ENCODE measurements at regions not wholly inside any gene's neighbourhood (a gene's known extent, or its start where the extent isn't known, plus 50 kb on each side); places are given as distances from the start of the nearest gene placed in this dataset.

GRCh38 chr1:30283199-30283962, 440.0 kb downstream of the MATN1 start:
- DNase-seq (ENCODE audit: extremely low read depth in 1 of 2, low read depth in 1 of 2) = no peak

DNA sequence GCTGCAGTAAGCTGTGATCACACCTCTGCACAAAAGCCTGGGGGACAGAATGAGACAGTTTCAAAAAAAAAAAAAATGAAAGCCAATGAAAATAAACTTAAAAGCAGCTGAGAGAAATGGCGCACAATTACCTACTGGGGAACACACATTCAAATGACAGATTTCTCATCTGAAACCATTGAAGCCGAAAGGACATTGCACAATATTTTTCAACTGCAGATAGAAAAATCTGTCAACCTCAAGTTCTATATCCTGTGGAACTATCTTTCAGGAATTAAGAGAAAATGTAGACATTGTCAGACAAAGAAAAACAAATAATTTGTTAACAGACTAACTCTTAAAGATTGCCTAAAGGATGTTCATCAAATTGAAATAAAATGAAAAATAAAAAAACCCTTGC, 442.8 kb downstream of the MATN1 start:
- DNase-seq (ENCODE audit: extremely low read depth in 1 of 2, low read depth in 1 of 2) = no peak

DNA sequence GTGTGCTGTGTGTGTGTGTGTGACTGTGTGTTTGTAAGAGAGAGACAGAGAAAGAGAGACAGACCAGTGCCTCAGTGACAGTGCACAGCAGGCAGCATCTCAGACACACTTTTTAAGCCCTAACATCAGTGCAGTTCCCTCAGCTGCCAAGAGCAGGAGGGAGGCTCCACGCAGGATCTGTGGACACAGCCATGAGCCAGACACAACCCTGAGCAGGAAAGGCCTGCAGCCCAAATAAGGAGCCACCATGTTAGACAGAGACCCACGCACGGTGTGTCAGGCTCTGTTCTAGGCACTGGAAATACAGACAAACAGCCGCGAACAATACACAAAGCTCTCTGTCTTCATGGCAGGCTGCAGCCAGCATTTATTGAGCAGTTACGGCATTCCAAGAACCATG, 445.5 kb downstream of the MATN1 start:
- DNase-seq (ENCODE audit: extremely low read depth in 1 of 2, low read depth in 1 of 2) = no peak

- no peak for DNase-seq (ENCODE audit: extremely low read depth in 1 of 2, low read depth in 1 of 2)
These were observed 446.0 kb downstream of the MATN1 start for GRCh38 chr1:30277415-30277814.

DNA sequence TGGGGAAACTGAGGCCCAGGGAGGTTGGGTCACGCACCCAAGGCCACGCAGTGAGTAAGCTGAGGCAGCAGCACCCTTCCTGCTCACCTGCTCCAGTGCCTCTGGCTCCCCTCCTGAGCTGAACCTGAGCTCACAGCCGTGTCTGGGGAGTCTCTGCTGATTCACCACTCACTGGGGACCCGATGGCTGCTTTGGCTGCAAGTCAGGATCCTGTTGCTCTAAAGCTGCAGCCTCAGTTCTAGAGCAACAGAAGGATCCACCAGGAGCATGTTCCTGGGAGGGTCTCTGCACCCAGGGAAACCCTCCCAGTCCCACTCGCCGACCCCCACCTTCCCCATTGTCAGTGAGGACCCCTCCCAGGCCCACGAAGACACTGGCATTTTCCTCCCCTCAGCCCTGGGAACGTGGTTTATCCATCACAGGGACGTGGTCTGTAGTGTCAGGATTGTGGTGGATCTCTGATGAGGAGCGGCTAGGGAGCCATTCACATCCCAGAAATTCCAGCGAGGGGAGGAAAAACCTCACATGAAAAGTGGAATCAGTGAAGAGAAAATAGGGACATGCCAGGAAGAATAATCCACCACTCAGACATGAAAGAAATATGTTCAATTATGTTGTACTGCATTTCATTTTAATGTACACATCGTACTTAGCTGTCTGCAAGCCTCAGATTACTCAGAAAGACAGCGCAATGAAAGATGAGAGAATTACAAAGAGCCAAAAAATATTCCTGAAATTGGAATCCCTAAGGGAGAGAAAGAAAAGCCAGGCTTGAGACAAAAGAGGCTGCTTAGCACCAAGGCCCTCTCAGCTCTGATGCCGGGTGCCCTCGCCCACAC, 447.2 kb downstream of the MATN1 start:
- no peak for DNase-seq (ENCODE audit: extremely low read depth in 1 of 2, low read depth in 1 of 2)

DNA sequence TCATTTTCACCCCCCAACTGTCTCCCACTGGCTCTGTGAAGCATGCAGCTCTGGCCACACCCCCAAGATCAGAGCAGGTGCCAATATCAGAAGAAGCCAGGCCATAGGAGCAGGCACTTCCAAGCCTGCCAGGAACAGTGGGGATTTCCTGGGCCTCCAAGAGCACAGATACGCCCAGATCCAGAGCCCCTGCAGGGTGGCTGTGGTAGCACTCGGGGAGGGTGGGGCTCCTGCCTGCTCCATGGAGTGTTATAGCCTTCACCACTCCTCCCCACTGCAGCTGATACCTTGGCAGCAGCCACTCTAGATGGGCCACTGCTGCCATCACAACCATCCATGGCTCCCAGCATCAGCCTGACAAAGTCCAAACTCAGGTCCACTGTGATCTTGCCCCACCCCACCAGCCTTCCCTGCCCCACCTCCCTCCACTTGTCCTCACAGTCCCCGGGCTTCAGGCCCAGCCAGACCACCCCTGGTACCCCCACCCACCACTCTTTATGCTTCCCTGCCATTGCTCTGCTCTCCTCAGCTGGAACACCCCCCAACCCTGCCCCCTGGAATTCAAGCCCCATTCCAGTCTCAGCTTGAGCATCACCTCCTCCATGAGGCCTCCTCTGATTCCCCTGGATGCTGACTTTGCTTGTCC, 448.3 kb downstream of the MATN1 start:
- DNase-seq (ENCODE audit: extremely low read depth in 1 of 2, low read depth in 1 of 2) = no peak

GRCh38 chr1:30274173-30274970, 449.0 kb downstream of the MATN1 start:
- no peak for DNase-seq (ENCODE audit: extremely low read depth in 1 of 2, low read depth in 1 of 2)

DNA sequence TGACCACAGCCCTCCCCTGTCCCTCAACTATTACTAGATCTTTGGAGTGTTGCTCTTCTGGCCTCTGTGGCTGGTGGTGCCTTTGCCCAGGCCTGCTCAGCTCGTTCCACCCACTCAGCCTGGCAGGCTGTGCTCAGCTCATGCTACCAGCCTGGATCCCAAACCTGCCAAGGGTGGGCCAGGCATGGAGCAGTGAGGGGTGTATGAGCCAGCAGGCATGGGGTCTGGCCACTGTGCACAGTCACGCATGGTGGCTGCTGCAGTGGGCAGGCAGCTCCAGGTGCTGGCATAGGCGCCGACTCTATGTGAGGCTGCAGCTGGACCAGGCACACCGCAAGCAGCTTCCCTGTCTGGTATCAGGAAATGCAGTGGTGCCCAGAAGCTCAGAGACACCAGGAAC, 449.9 kb downstream of the MATN1 start:
- no peak for DNase-seq (ENCODE audit: extremely low read depth in 1 of 2, low read depth in 1 of 2)

GRCh38 chr1:30273021-30273325, 450.4 kb downstream of the MATN1 start:
- no peak for DNase-seq (ENCODE audit: extremely low read depth in 1 of 2, low read depth in 1 of 2)

DNA sequence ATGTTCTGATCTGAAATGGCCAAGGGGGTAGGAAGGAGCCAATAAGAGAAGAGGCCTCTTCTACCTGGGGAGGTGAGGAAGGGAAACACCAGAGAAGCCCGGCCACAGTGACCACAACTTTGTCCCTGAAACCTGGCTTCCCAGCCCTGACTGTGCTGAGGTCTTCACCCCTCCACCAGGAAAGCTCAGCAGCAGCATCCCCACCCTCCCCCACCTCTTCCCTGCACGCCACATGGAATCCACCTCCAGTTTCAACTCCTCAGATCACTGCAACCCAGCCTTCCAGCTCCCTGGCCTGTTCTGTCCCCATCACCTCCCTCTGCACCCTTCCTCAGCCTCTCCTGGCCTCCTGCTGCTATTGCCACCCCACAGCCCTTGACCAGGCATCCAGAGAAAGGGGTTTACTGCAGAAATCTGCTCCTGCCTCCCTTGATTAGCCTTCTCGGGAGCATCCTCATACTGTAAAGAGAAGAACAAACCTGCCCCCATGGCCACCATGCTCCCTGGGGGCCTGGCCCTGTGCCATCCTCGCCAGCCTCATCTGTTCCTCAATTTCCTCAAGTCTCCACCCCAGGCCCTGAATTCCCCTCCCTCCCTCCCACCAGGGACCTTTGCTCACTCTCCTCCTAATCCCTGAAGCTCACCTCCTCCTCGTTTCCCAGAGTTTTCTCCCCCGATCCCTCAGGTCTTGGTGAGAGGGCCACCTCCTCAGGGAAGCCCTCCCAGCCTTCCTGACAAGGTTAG, 450.9 kb downstream of the MATN1 start:
- DNase-seq (ENCODE audit: extremely low read depth in 1 of 2, low read depth in 1 of 2) = no peak

GRCh38 chr1:30271401-30272276, 451.7 kb downstream of the MATN1 start:
- DNase-seq (ENCODE audit: extremely low read depth in 1 of 2, low read depth in 1 of 2) = no peak

GRCh38 chr1:30270461-30270860, 452.9 kb downstream of the MATN1 start:
- DNase-seq (ENCODE audit: extremely low read depth in 1 of 2, low read depth in 1 of 2) = no peak

- DNase-seq (ENCODE audit: extremely low read depth in 1 of 2, low read depth in 1 of 2) = no peak
These were observed 454.3 kb downstream of the MATN1 start for GRCh38 chr1:30268923-30269666.

DNA sequence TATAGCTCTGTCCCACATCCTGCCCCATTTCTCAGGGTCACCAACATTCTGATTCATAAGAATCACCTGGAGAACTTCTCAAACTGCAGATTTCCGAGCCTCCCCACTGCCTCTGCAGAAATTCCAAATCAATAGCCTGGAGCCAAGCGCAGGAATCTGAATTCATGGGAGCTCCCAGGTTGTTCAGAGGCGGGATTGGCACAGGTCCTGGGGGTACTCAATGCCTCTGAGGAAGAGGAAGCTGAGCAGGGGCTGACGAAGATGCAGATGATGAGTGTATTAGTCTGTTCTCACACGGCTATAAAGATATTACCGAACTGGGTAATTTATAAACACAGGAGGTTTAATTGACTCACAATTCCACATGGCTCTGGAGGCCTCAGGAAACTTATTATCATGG, 455.5 kb downstream of the MATN1 start:
- no peak for DNase-seq (ENCODE audit: extremely low read depth in 1 of 2, low read depth in 1 of 2)

GRCh38 chr1:30267046-30267445, 456.3 kb downstream of the MATN1 start:
- DNase-seq (ENCODE audit: extremely low read depth in 1 of 2, low read depth in 1 of 2) = no peak

DNA sequence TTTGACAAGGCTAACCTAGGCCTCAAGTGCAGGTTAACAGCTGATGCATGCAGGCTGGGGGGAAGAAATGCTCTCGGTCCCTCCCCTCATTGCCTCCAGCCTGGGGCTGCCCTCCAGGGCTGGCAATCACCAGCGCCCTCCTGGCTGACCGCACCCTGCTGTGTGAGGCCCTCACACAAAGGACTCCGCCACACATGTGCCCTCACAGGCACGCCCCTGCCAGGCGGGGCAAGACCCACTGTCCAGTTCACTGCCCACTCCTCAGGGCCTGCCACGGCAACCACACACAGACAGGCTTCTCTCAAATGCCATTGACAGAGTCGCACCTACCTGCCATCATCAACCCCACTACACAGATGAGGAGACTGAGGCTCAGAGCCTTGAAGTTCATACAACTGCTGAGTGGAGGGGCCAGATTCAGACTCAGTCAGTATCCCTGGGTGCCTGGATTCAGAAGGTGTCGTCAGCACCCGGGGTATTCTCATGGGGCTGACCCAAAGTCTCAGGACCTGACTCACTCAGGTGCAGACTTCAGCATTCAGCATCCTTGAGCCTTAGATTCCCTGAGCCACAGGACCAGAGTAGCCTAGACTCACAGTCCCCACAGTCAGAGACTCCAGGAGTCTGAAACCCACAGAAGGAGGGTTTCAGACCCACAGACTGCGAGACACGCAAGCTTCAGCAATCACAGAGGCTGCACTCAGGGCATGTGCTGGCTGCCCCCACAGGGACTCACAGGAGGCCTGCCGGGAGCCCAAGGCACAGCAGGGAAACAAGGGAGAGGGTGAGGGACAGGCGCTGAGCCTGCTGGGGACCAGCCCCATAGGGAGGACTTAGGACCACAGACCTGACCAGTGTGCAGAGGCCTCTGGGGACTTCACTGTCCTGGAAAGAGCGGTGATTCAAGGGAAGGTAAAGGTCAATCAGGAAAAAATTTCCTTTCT, 458.0 kb downstream of the MATN1 start:
- DNase-seq (ENCODE audit: extremely low read depth in 1 of 2, low read depth in 1 of 2) = no peak

DNA sequence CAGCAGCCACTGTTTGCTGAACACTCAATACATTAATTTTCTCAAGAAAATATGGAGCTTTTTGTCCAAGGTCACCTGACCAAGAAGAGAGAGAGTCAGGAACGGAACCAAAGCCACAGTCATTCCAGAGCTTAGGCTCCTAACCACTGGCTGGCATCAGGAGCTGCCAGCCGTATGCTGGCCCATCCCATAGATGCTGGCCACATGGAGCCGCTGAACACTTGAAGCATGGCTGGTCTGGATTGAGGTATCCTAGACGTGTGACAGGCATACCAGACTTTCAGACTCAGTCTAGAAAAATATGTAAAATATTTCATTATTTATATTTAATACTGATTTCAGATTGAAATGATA, 458.7 kb downstream of the MATN1 start:
- DNase-seq (ENCODE audit: extremely low read depth in 1 of 2, low read depth in 1 of 2) = no peak
